PFSK-1 (cell line): ENCODE measurements at regions not wholly inside any gene's neighbourhood (a gene's known extent, or its start where the extent isn't known, plus 50 kb on each side); places are given as distances from the start of the nearest gene placed in this dataset.

Experiments
- FOXP2 ChIP-seq: optimal IDR thresholded peaks from 2 replicates; pipeline ENCODE3; 2011; ENCODE audit warnings: borderline replicate concordance, control low read depth, inconsistent platforms; ENCODE audit not compliant: insufficient read depth; ENCODE audit errors: extremely low read length, extremely low read depth
- POLR2AphosphoS5 ChIP-seq: IDR thresholded peaks from 2 replicates; pipeline ENCODE4 v1.6.1; 2012; ENCODE audit warnings: low read depth, mild to moderate bottlenecking, control low read depth, low read length, moderate library complexity
- REST ChIP-seq, 2 experiments: IDR thresholded peaks; 2 replicates each; pipeline versions ENCODE4 v1.6.1 to v1.8.0; 2011 to 2012; ENCODE audit warnings: low read depth in 2 of 2, low read length in 2 of 2, control low read depth in 1 of 2, inconsistent platforms in 1 of 2, mild to moderate bottlenecking in 1 of 2, moderate library complexity in 1 of 2; ENCODE audit not compliant: insufficient read depth in 1 of 2
- SIN3A ChIP-seq: IDR thresholded peaks from 2 replicates; pipeline ENCODE4 v1.6.1; 2012; ENCODE audit warnings: mild to moderate bottlenecking, low read length, moderate library complexity, borderline replicate concordance; ENCODE audit not compliant: insufficient read depth
- TAF1 ChIP-seq: IDR thresholded peaks from 2 replicates; pipeline ENCODE4 v1.6.1; 2012; ENCODE audit warnings: low read length, control low read depth, borderline replicate concordance; ENCODE audit not compliant: insufficient read depth

- TF ChIP-seq POLR2AphosphoS5, result no peak
- no peak for TF ChIP-seq TAF1
- no peak for TF ChIP-seq SIN3A
- no peak for TF ChIP-seq REST (IDR thresholded peaks at IDR 0.05; ENCODE audit: insufficient read depth in 1 of 2, low read depth in 2 of 2, low read length in 2 of 2)
- no peak for TF ChIP-seq FOXP2
Observed at GRCh38 chr21:16084776-16085364, 355.1 kb downstream of the USP25 start.

- TF ChIP-seq FOXP2, result no peak
- TF ChIP-seq POLR2AphosphoS5, result no peak
- no peak for TF ChIP-seq TAF1
- no peak for TF ChIP-seq REST (IDR thresholded peaks at IDR 0.05; ENCODE audit: insufficient read depth in 1 of 2, low read depth in 2 of 2, low read length in 2 of 2)
- TF ChIP-seq SIN3A, result no peak
Observed at GRCh38 chr21:16085421-16085820, 355.6 kb downstream of the USP25 start.

- TF ChIP-seq REST (IDR thresholded peaks at IDR 0.05; ENCODE audit: insufficient read depth in 1 of 2, low read depth in 2 of 2, low read length in 2 of 2), result no peak
- no peak for TF ChIP-seq TAF1
Observed at GRCh38 chr21:16086121-16086520, 356.3 kb downstream of the USP25 start.

- TF ChIP-seq TAF1, result no peak
- TF ChIP-seq POLR2AphosphoS5, result no peak
- TF ChIP-seq FOXP2, result no peak
- TF ChIP-seq REST (IDR thresholded peaks at IDR 0.05; ENCODE audit: insufficient read depth in 1 of 2, low read depth in 2 of 2, low read length in 2 of 2), result no peak
- TF ChIP-seq SIN3A, result no peak
Observed at GRCh38 chr21:16086936-16087335, 357.2 kb downstream of the USP25 start.

- no peak for TF ChIP-seq TAF1
Observed at GRCh38 chr21:16087523-16087922, 357.7 kb downstream of the USP25 start.
